Fibroblast of lung (primary cell): ENCODE measurements at regions not wholly inside any gene's neighbourhood (a gene's known extent, or its start where the extent isn't known, plus 50 kb on each side); places are given as distances from the start of the nearest gene placed in this dataset.

Source experiments
- DNase-seq, 2 donors: peaks; one replicate each; pipeline versions ENCODE4 v3.0.0 to v3.0.0-alpha.2; 2010; ENCODE audit warnings: low read depth in 2 of 2
- H2AFZ ChIP-seq: 2 replicates; pipeline ENCODE4 v1.5.1; 2012; ENCODE audit warnings: low read length, control low read depth, inconsistent platforms
- H3K27ac ChIP-seq: 2 replicates; pipeline ENCODE4 v1.5.1; 2011; ENCODE audit warnings: low read length, control low read depth; ENCODE audit not compliant: insufficient read depth
- H3K27me3 ChIP-seq: 2 replicates; pipeline ENCODE4 v1.5.1; 2011; ENCODE audit warnings: mild to moderate bottlenecking, low read length; ENCODE audit not compliant: control insufficient read depth, insufficient read depth
- H3K36me3 ChIP-seq: 2 replicates; pipeline ENCODE4 v1.5.1; 2011; ENCODE audit warnings: low read length; ENCODE audit not compliant: control insufficient read depth, insufficient read depth
- H3K4me1 ChIP-seq: 2 replicates; pipeline ENCODE4 v1.5.1; 2011; ENCODE audit warnings: low read length; ENCODE audit not compliant: control insufficient read depth, insufficient read depth; ENCODE audit errors: extremely low read depth
- H3K4me2 ChIP-seq: 2 replicates; pipeline ENCODE4 v1.5.1; 2011; ENCODE audit warnings: low read length, control low read depth; ENCODE audit not compliant: insufficient read depth; ENCODE audit errors: extremely low read depth
- H3K4me3 ChIP-seq, 4 experiments: fragments of 200-600 bp in 1 of 4; sonication (generic) in 1 of 4; replicated peaks in 1 of 4; 2 replicates each; pipeline ENCODE4 v1.5.1; 2011 to 2016; ENCODE audit warnings: low read length in 4 of 4, low read depth in 3 of 4, mild to moderate bottlenecking in 3 of 4, control low read depth in 2 of 4, inconsistent platforms in 1 of 4, mixed read lengths in 1 of 4; ENCODE audit not compliant: insufficient read depth in 1 of 4; ENCODE audit errors: control extremely low read depth in 1 of 4
- H3K79me2 ChIP-seq: 2 replicates; pipeline ENCODE4 v1.5.1; 2012; ENCODE audit warnings: mild to moderate bottlenecking, low read length, inconsistent platforms; ENCODE audit not compliant: control insufficient read depth, insufficient read depth
- H3K9ac ChIP-seq: 2 replicates; pipeline ENCODE4 v1.5.1; 2011; ENCODE audit warnings: mild to moderate bottlenecking, low read length, control low read depth; ENCODE audit not compliant: insufficient read depth
- H3K9me3 ChIP-seq: 2 replicates; pipeline ENCODE4 v1.5.1; 2012; ENCODE audit warnings: low read depth, low read length; ENCODE audit not compliant: control insufficient read depth, insufficient read depth
- H4K20me1 ChIP-seq: 2 replicates; pipeline ENCODE4 v1.5.1; 2011; ENCODE audit warnings: low read length; ENCODE audit not compliant: control insufficient read depth, insufficient read depth; ENCODE audit errors: extremely low read depth
- EZH2 ChIP-seq: IDR thresholded peaks from 2 replicates; pipeline ENCODE4 v1.5.1; 2012; ENCODE audit warnings: low read length, control low read depth, mild to moderate bottlenecking; ENCODE audit errors: missing control alignments
- TF ChIP-seq, protein P1 (sequence below), 2 donors: IDR thresholded peaks in 1 of 2; conservative IDR thresholded peaks in 1 of 2; 1 replicate in 1 of 2; 2 replicates in 1 of 2; pipeline ENCODE4 v1.5.1; 2011 to 2012; ENCODE audit warnings: low read length in 2 of 2, control low read depth in 1 of 2, inconsistent platforms in 1 of 2, low read depth in 1 of 2, mild to moderate bottlenecking in 1 of 2

DNA sequence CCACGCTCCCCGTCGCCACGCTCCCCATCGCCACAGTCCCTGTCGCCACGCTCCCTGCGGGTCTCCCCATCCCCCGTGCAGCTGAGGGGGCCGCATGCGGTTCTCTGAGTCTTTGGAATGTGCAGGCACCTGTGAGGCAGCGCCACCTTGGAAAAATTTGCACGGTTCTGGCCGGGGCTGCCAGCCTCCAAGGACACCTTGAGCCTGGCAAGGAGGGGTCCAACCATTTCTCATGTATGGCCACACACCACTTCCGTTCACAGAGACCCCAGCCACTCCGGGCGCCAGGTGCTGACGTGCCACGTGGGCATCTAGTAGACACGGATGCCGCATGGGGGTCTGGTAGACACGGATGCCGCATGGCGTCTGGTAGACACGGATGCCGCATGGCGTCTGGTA lies 70.5 kb upstream of the ADGRA1 start:
- Histone ChIP-seq H3K79me2 (no peaks in the 10 kb centered on the region), H2AFZ (no peak overlapping the region), H3K27me3 (no peaks in the 10 kb centered on the region), H3K9me3 (no peaks in the 10 kb centered on the region), H3K4me3 (no peak overlapping the region), H3K9ac (no peak overlapping the region), H4K20me1 (no peaks in the 10 kb centered on the region), H3K36me3 (no peaks in the 10 kb centered on the region), H3K4me2 (no peak overlapping the region), H3K4me1 (no peaks in the 10 kb centered on the region), H3K27ac (no peak overlapping the region)
- DNase-seq: no peak
- TF ChIP-seq, protein P1, sequence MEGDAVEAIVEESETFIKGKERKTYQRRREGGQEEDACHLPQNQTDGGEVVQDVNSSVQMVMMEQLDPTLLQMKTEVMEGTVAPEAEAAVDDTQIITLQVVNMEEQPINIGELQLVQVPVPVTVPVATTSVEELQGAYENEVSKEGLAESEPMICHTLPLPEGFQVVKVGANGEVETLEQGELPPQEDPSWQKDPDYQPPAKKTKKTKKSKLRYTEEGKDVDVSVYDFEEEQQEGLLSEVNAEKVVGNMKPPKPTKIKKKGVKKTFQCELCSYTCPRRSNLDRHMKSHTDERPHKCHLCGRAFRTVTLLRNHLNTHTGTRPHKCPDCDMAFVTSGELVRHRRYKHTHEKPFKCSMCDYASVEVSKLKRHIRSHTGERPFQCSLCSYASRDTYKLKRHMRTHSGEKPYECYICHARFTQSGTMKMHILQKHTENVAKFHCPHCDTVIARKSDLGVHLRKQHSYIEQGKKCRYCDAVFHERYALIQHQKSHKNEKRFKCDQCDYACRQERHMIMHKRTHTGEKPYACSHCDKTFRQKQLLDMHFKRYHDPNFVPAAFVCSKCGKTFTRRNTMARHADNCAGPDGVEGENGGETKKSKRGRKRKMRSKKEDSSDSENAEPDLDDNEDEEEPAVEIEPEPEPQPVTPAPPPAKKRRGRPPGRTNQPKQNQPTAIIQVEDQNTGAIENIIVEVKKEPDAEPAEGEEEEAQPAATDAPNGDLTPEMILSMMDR (conservative IDR thresholded peaks at IDR 0.05 in 1 of 2, IDR thresholded peaks at IDR 0.05 in 1 of 2; ENCODE audit: low read depth in 1 of 2, low read length in 2 of 2): no peak
- no peak for TF ChIP-seq EZH2

DNA sequence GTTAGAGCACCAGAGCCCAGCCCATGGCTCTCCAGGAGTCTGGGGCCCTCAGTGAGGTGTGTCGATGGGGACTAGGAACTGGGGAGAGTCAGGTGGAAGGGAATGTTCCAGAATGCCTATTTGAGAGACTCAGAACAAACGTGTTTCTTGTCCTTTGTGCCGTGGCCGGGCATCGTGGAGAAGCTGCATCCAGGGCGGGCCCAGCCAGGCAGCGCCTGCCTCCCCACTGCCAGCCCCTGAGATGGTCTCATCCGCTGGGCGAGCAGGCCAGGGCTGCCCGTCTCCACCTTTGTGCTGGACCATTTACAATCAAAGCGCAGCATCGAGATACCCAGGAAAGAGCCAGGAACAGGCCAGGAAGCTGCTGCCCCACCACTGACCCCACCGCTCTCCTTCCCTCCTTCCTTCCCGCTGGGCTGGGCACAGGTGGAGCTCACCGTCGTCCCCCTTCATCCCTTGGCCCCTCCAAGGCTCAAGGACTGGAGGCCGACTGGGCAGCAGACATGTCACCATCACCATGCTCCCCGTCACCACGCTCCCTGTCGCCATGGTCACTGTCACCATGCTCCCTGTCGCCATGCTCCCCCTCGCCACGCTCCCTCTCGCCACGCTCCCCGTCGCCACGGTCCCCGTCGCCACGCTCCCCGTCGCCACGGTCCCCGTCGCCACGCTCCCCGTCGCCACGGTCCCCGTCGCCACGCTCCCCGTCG lies 71.1 kb upstream of the ADGRA1 start:
- Histone ChIP-seq H3K4me1 (no peaks in the 10 kb centered on the region), H3K27me3 (no peaks in the 10 kb centered on the region), H2AFZ (no peak overlapping the region), H3K79me2 (no peaks in the 10 kb centered on the region), H3K27ac (no peak overlapping the region), H3K4me3 (no peak overlapping the region), H3K36me3 (no peaks in the 10 kb centered on the region), H3K9me3 (no peaks in the 10 kb centered on the region), H3K4me2 (no peak overlapping the region), H3K9ac (no peak overlapping the region), H4K20me1 (no peaks in the 10 kb centered on the region)
- TF ChIP-seq, protein P1 (conservative IDR thresholded peaks at IDR 0.05 in 1 of 2, IDR thresholded peaks at IDR 0.05 in 1 of 2; ENCODE audit: low read depth in 1 of 2, low read length in 2 of 2): no peak
- no peak for TF ChIP-seq EZH2
- no peak for DNase-seq

DNA sequence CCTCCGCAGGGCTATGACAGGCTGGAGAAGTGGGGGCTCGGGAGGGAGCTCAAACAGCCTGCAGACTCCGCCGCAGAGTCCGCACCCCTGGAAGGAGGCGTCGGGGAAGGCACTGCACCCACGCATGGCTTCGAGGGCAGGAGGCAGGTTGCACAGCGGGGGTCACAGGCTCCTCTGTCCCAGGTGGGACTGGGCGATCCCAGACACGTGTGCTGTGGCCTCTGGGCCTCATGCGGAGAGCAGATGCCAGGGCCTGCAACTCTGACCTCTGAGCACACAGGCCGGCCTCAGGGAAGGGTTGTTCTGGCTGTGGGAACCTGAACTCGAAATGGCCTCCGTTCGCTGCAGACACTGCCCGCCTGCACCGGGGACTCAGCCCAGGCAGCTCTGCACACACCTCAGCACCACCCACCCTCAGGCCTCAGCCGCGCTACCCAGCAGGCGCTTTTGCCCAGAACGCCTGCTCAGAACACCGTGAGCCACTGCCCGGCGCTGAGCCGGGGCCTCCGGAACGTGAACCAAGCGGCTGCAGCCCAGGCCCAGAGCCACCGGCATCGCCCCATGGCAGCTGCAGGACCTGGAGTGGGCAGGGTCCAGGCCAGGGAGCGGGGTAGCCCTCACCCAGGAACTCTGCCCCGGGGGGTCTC lies 71.8 kb upstream of the ADGRA1 start:
- TF ChIP-seq, protein P1 (conservative IDR thresholded peaks at IDR 0.05 in 1 of 2, IDR thresholded peaks at IDR 0.05 in 1 of 2; ENCODE audit: low read depth in 1 of 2, low read length in 2 of 2): no peak
- Histone ChIP-seq H3K36me3 (no peaks in the 10 kb centered on the region), H3K9ac (no peak overlapping the region), H2AFZ (no peak overlapping the region), H3K27ac (no peak overlapping the region), H3K9me3 (no peaks in the 10 kb centered on the region), H3K4me1 (no peaks in the 10 kb centered on the region), H3K27me3 (no peaks in the 10 kb centered on the region), H3K4me3 (no peak overlapping the region), H3K4me2 (no peak overlapping the region), H4K20me1 (no peaks in the 10 kb centered on the region), H3K79me2 (no peaks in the 10 kb centered on the region)
- DNase-seq: no peak
